Suprapubic skin (tissue), 4 donors: ENCODE measurements at regions not wholly inside any gene's neighbourhood (a gene's known extent, or its start where the extent isn't known, plus 50 kb on each side); places are given as distances from the start of the nearest gene placed in this dataset.
"Not testable (repeated sequence)": the region's sequence is repeated elsewhere in the genome, so short reads cannot be mapped to it uniquely, and the experiment has no call there.

Experiments
- DNase-seq, 2 donors: peaks; one replicate each; pipeline ENCODE4 v3.0.0-alpha.2; 2019; ENCODE audit warnings: low spot score in 2 of 2
- H3K27ac ChIP-seq: fragments of 200-600 bp; sonication (generic); one replicate; pipeline ENCODE4 v1.5.1; 2019
- H3K27me3 ChIP-seq: fragments of 200-600 bp; sonication (generic); one replicate; pipeline ENCODE4 v1.5.1; 2019
- H3K36me3 ChIP-seq: fragments of 200-600 bp; sonication (generic); one replicate; pipeline ENCODE4 v1.5.1; 2019
- H3K4me1 ChIP-seq: fragments of 200-600 bp; sonication (generic); one replicate; pipeline ENCODE4 v1.5.1; 2019
- H3K4me3 ChIP-seq: fragments of 200-600 bp; sonication (generic); one replicate; pipeline ENCODE4 v1.5.1; 2019; ENCODE audit warnings: mild to moderate bottlenecking
- H3K9me3 ChIP-seq: fragments of 200-600 bp; sonication (generic); one replicate; pipeline ENCODE4 v1.5.1; 2019
- EP300 ChIP-seq: sonication (generic); formaldehyde crosslinking; IDR thresholded peaks from one replicate; pipeline ENCODE4 v1.6.1; 2017; ENCODE audit warnings: antibody characterized with exemption
- POLR2A ChIP-seq, 2 donors: fragments of 450-650 bp; IDR thresholded peaks; one replicate each; pipeline ENCODE4 v1.6.1; 2017; ENCODE audit warnings: antibody characterized with exemption in 2 of 2, mild to moderate bottlenecking in 2 of 2, moderate library complexity in 2 of 2
- POLR2AphosphoS5 ChIP-seq, 3 donors: sonication (generic); formaldehyde crosslinking; IDR thresholded peaks; one replicate each; pipeline ENCODE4 v1.6.1; 2017; ENCODE audit warnings: antibody characterized with exemption in 3 of 3
- WGBS: methylation state at CpG from one replicate; pipeline ENCODE4 v1.1.5; 2018; 5-methylcytosine and 5-hydroxymethylcytosine counted together
- TF ChIP-seq, protein P1 (sequence below), 2 donors: fragments of 200-600 bp in 1 of 2; fragments of 450-650 bp in 1 of 2; sonication (generic) in 1 of 2; IDR thresholded peaks; one replicate each; pipeline ENCODE4 v1.5.1; 2016 to 2019; ENCODE audit warnings: antibody characterized with exemption in 2 of 2, mild to moderate bottlenecking in 1 of 2, moderate library complexity in 1 of 2

DNA sequence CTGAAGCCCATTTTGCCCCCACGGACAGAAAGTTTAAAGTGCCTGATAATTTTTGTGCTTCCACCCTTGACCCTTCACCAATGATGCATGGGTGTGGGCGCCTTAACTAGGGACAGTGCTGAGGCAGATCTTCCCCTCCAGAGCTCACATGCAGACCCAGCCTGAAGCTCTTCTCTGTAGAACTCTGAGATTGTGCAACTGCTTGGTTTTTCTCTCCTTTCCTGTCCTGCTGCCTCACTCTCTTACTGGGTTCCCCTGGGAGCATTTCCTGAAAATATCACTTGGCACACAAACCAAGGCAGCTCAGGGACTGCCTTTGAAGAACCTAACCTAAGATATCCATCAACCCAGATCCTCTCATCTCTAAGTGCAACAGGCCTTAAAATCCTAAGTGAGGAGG lies 220.3 kb upstream of the STT3B start:
- no peak overlapping the region for H3K27ac ChIP-seq
- no peak overlapping the region for H3K4me3 ChIP-seq
- no peaks in the 10 kb centered on the region for H3K9me3 ChIP-seq
- no peak for DNase-seq
- TF ChIP-seq POLR2A (IDR thresholded peaks at IDR 0.05) (no peak), EP300 (no peak), POLR2AphosphoS5 (IDR thresholded peaks at IDR 0.05) (no peak)
- TF ChIP-seq, protein P1, sequence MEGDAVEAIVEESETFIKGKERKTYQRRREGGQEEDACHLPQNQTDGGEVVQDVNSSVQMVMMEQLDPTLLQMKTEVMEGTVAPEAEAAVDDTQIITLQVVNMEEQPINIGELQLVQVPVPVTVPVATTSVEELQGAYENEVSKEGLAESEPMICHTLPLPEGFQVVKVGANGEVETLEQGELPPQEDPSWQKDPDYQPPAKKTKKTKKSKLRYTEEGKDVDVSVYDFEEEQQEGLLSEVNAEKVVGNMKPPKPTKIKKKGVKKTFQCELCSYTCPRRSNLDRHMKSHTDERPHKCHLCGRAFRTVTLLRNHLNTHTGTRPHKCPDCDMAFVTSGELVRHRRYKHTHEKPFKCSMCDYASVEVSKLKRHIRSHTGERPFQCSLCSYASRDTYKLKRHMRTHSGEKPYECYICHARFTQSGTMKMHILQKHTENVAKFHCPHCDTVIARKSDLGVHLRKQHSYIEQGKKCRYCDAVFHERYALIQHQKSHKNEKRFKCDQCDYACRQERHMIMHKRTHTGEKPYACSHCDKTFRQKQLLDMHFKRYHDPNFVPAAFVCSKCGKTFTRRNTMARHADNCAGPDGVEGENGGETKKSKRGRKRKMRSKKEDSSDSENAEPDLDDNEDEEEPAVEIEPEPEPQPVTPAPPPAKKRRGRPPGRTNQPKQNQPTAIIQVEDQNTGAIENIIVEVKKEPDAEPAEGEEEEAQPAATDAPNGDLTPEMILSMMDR (IDR thresholded peaks at IDR 0.05): no peak
- no peaks in the 10 kb centered on the region for H3K27me3 ChIP-seq
- no peaks in the 10 kb centered on the region for H3K4me1 ChIP-seq
- H3K36me3 ChIP-seq: no peaks in the 10 kb centered on the region
- 78% methylated on average over 2 of the region's 2 CpGs for WGBS

DNA sequence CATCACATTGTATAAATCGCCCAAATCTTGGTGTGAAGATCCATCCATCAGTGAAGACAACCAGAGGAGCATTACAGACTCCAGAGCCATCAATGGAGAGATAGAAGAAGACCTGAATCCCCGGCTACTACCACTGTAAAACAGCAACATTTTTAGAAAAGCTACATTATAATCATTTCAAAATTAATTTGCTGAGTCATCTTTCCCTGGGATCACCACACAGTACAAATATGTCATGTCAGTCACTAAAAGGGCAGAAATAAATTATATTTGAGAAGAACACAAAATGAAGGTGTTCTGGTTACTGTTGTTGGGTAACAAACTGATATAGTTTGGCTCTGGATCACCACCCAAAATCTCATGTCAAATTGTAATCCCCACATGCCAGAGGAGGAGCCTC lies 218.5 kb upstream of the STT3B start:
- no peak for DNase-seq
- TF ChIP-seq POLR2A (IDR thresholded peaks at IDR 0.05) (no peak), POLR2AphosphoS5 (IDR thresholded peaks at IDR 0.05) (no peak), EP300 (no peak)
- TF ChIP-seq, protein P1 (IDR thresholded peaks at IDR 0.05): no peak
- Histone ChIP-seq H3K4me3 (no peak overlapping the region), H3K36me3 (no peaks in the 10 kb centered on the region), H3K27ac (no peak overlapping the region), H3K9me3 (no peaks in the 10 kb centered on the region), H3K27me3 (no peaks in the 10 kb centered on the region), H3K4me1 (no peaks in the 10 kb centered on the region)
- 98% methylated on average over 2 of the region's 2 CpGs for WGBS

DNA sequence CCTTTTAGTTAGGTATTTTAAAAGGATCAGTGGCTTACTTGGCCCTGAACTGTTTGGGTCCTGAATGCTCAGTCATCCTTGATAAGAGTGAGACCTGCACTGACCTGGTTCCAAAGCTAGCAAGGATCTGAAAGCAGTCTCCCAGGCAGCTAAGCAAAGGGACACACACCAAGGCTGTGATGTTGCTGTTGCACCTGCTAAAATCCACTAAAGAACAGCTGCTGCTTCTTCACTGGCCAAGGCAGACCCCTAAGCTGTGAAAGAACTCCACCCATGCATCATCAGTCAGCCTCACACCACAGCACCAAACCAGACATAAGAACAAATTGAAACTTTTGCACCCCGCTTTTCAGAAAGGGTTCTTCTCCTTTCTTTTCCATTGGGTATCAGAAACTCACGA lies 213.4 kb upstream of the STT3B start:
- no peak for DNase-seq
- TF ChIP-seq, protein P1 (IDR thresholded peaks at IDR 0.05): no peak
- TF ChIP-seq POLR2AphosphoS5 (IDR thresholded peaks at IDR 0.05): no peak
- no peak for TF ChIP-seq POLR2A (IDR thresholded peaks at IDR 0.05)
- Histone ChIP-seq H3K27ac (no peak overlapping the region), H3K4me1 (no peaks in the 10 kb centered on the region), H3K27me3 (no peaks in the 10 kb centered on the region), H3K9me3 (no peaks in the 10 kb centered on the region), H3K4me3 (no peak overlapping the region), H3K36me3 (no peaks in the 10 kb centered on the region)
- WGBS: 98% methylated on average over 2 of the region's 2 CpGs

DNA sequence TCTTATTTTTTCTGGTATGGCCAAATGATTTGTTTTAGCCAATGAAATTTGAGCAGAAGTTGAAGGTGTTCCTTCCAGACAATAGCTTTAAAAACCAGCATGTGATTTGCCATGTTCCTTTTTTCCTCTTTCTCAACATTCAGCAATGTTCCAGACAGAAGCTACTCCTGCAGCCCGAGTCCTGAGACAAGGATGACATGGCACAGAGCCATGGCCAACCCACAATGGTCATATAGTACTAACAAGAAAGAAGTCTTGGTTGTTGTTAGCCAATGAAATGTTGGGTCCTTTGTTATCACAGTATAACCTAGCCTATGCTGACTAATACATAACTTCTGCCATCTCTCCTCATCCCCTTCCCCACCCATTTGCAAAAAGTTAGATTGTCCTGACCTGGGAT lies 211.1 kb upstream of the STT3B start:
- H3K9me3 ChIP-seq: no peaks in the 10 kb centered on the region
- H3K4me1 ChIP-seq: no peaks in the 10 kb centered on the region
- 14% methylated on average over 1 of the region's 1 CpG for WGBS
- H3K27me3 ChIP-seq: no peaks in the 10 kb centered on the region
- no peaks in the 10 kb centered on the region for H3K36me3 ChIP-seq
- DNase-seq: no peak
- no peak overlapping the region for H3K27ac ChIP-seq
- H3K4me3 ChIP-seq: no peak overlapping the region
- TF ChIP-seq EP300 (no peak), POLR2AphosphoS5 (IDR thresholded peaks at IDR 0.05) (no peak), POLR2A (IDR thresholded peaks at IDR 0.05) (no peak)
- TF ChIP-seq, protein P1 (IDR thresholded peaks at IDR 0.05): no peak

DNA sequence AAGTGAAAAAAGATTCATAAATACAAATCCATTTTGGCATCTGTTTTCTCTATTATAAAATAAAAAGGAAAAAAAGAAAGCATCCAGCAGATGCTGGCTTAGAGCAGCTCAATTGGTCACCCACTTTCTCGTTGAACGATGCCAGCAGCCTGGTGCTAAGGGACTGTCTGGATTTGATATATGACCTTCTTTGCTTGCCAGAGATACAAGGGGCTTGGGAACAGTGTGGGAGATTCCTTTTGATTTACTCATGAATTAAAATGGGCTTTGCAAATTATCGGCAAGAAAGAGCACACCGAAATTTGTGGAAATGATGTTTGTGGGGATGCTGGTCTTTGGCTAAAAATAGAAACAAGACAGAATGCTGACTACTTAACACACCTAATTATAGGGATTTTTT lies 210.3 kb upstream of the STT3B start:
- TF ChIP-seq POLR2A (IDR thresholded peaks at IDR 0.05): no peak
- no peaks in the 10 kb centered on the region for H3K4me1 ChIP-seq
- no peak for DNase-seq
- H3K9me3 ChIP-seq: no peaks in the 10 kb centered on the region
- H3K4me3 ChIP-seq: no peak overlapping the region
- WGBS: 63% methylated on average over 4 of the region's 4 CpGs
- no peaks in the 10 kb centered on the region for H3K27me3 ChIP-seq
- H3K27ac ChIP-seq: no peak overlapping the region
- no peaks in the 10 kb centered on the region for H3K36me3 ChIP-seq

DNA sequence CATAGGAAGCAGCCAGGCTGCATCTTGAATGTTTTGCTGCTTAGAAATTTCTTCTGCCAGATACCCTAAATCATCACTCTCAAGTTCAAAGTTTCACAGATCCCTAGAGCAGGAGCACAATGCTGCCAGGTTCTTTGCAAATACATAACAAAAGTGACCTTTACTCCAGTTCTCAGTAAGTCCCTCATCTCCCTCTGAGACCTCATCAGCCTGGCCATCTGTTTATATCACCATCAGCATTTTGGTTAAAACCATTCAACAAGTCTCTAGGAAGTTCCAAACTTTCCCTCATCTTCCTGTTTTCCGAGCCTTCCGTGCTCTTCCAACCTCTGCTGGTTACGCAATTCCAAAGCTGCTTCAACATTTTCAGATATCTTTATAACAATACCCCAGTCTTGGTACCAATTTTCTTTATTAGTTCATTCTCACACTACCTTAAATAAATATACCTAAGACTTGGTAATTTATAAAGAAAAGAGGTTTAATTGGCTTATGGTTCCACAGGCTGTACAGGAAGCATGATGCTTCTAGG lies 204.8 kb upstream of the STT3B start:
- not testable (repeated sequence) for H3K4me3 ChIP-seq, H3K36me3 ChIP-seq, H3K4me1 ChIP-seq, H3K27ac ChIP-seq, DNase-seq, H3K9me3 ChIP-seq, H3K27me3 ChIP-seq
- WGBS: 83% methylated on average over 3 of the region's 3 CpGs
